Panc1 (cell line): ENCODE measurements at regions not wholly inside any gene's neighbourhood (a gene's known extent, or its start where the extent isn't known, plus 50 kb on each side); places are given as distances from the start of the nearest gene placed in this dataset.
"Not testable (repeated sequence)": the region's sequence is repeated elsewhere in the genome, so short reads cannot be mapped to it uniquely, and the experiment has no call there.

Source experiments
- CTCF ChIP-seq: fragments of 450-650 bp; IDR thresholded peaks from 2 replicates; pipeline ENCODE4 v1.5.1; 2017; ENCODE audit warnings: mild to moderate bottlenecking
- POLR2AphosphoS5 ChIP-seq: IDR thresholded peaks from 2 replicates; pipeline ENCODE4 v1.6.1; 2012; ENCODE audit warnings: mild to moderate bottlenecking, low read depth, low read length, moderate library complexity
- REST ChIP-seq, 2 experiments: IDR thresholded peaks; 2 replicates each; pipeline ENCODE4 v1.6.1; 2011 to 2012; ENCODE audit warnings: low read depth in 2 of 2, control low read depth in 1 of 2, low read length in 1 of 2, mild to moderate bottlenecking in 1 of 2, moderate library complexity in 1 of 2; ENCODE audit not compliant: insufficient read depth in 1 of 2
- TCF7L2 ChIP-seq: IDR thresholded peaks from 2 replicates; pipeline ENCODE4 v1.6.1; 2011; ENCODE audit warnings: mild to moderate bottlenecking, low read depth, low read length, inconsistent platforms

DNA sequence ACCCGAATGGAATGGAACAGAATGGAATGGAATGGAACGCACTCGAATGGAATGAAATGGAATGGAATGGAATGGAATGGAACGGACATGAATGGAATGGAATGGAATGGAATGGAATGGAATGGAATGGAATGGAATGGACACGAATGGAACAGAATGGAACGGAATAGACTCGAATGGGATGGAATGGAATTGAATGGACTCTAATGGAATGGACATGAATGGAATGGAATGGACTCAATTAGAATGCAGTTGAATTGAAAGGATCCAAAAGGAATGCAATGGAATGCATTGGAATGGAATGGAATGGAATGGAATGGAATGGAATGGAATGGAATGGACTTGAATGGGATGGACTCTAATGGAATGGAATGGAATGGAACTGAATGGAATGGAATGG lies 102.2 kb upstream of the FBXO28 start:
- TF ChIP-seq CTCF; POLR2AphosphoS5; TCF7L2; REST (IDR thresholded peaks at IDR 0.05; ENCODE audit: insufficient read depth in 1 of 2, low read depth in 2 of 2, low read length in 1 of 2): not testable (repeated sequence)
